ENCODE measurements at regions not wholly inside any gene's neighbourhood (a gene's known extent, or its start where the extent isn't known, plus 50 kb on each side); places are given as distances from the start of the nearest gene placed in this dataset.
"Not testable (repeated sequence)": the region's sequence is repeated elsewhere in the genome, so short reads cannot be mapped to it uniquely, and the experiment has no call there.

GRCh38 chr21:35204850-35205541 is 155.9 kb upstream of the RUNX1 start:
- no peak for DNase-seq

- DNase-seq = no peak
Observed at GRCh38 chr21:35204125-35204524, 155.0 kb upstream of the RUNX1 start.

GRCh38 chr21:35203093-35203977 is 154.2 kb upstream of the RUNX1 start:
- DNase-seq = no peak

GRCh38 chr21:35202431-35202830 is 153.3 kb upstream of the RUNX1 start:
- DNase-seq = no peak

- no peak for DNase-seq
Observed at GRCh38 chr21:35201799-35202198, 152.7 kb upstream of the RUNX1 start.

GRCh38 chr21:35201288-35201687 is 152.2 kb upstream of the RUNX1 start:
- DNase-seq = no peak

- DNase-seq = no peak
Observed at GRCh38 chr21:35199733-35200015, 150.6 kb upstream of the RUNX1 start.

GRCh38 chr21:35198982-35199732 is 150.1 kb upstream of the RUNX1 start:
- no peak for DNase-seq

GRCh38 chr21:35198565-35198964 is 149.5 kb upstream of the RUNX1 start:
- DNase-seq = no peak

- DNase-seq = no peak
Observed at GRCh38 chr21:35197992-35198431, 148.9 kb upstream of the RUNX1 start.

- no peak for DNase-seq
Observed at GRCh38 chr21:35197191-35197590, 148.1 kb upstream of the RUNX1 start.

GRCh38 chr21:35196128-35196527 is 147.0 kb upstream of the RUNX1 start:
- DNase-seq = no peak

GRCh38 chr21:35195232-35195631 is 146.1 kb upstream of the RUNX1 start:
- DNase-seq = no peak

- DNase-seq = no peak
Observed at GRCh38 chr21:35191754-35192153, 142.7 kb upstream of the RUNX1 start.

- no peak for DNase-seq
Observed at GRCh38 chr21:35191128-35191527, 142.0 kb upstream of the RUNX1 start.

GRCh38 chr21:35190201-35190701 is 141.1 kb upstream of the RUNX1 start:
- DNase-seq = no peak

- DNase-seq = no peak
Observed at GRCh38 chr21:35189077-35189863, 140.2 kb upstream of the RUNX1 start.

GRCh38 chr21:35183389-35183788 is 134.3 kb upstream of the RUNX1 start:
- DNase-seq = not testable (repeated sequence)

- no peak for DNase-seq
Observed at GRCh38 chr21:35179990-35180540, 131.0 kb upstream of the RUNX1 start.

- no peak for DNase-seq
Observed at GRCh38 chr21:35178827-35179226, 129.7 kb upstream of the RUNX1 start.

GRCh38 chr21:35178098-35178497 is 129.0 kb upstream of the RUNX1 start:
- no peak for DNase-seq

GRCh38 chr21:35172231-35172630 is 123.1 kb upstream of the RUNX1 start:
- no peak for DNase-seq
